DOHH2 (cell line): ENCODE measurements at regions not wholly inside any gene's neighbourhood (a gene's known extent, or its start where the extent isn't known, plus 50 kb on each side); places are given as distances from the start of the nearest gene placed in this dataset.
A peak's percentile ranks its signal among the peaks of the same experiment; 100 is the strongest.

Source experiments
- H3F3A ChIP-seq: fragments of 200-600 bp; sonication (generic), shearing (Covaris generic); 2 replicates; pipeline ENCODE4 v1.6.0; 2016; ENCODE audit warnings: antibody characterized with exemption, mild to moderate bottlenecking; ENCODE audit not compliant: control insufficient read depth, insufficient read depth
- H3K27ac ChIP-seq: fragments of 200-600 bp; sonication (generic); 2 replicates; pipeline ENCODE4 v1.5.1; 2014; ENCODE audit warnings: low read depth, mild to moderate bottlenecking, low read length, moderate library complexity
- H3K27me3 ChIP-seq: fragments of 200-600 bp; sonication (generic); 2 replicates; pipeline ENCODE4 v1.6.1; 2014; ENCODE audit warnings: mild to moderate bottlenecking, low read length, mixed read lengths; ENCODE audit not compliant: control insufficient read depth
- H3K36me3 ChIP-seq: fragments of 200-600 bp; sonication (generic); 2 replicates; pipeline ENCODE4 v1.6.1; 2014; ENCODE audit warnings: mild to moderate bottlenecking, low read length, moderate library complexity, mixed read lengths; ENCODE audit not compliant: control insufficient read depth
- H3K4me1 ChIP-seq: fragments of 200-600 bp; sonication (generic); 2 replicates; pipeline ENCODE4 v1.6.1; 2014; ENCODE audit warnings: mild to moderate bottlenecking, low read length, mixed read lengths; ENCODE audit not compliant: control insufficient read depth
- H3K4me2 ChIP-seq: fragments of 200-600 bp; sonication (generic); 2 replicates; pipeline ENCODE4 v1.6.0; 2014; ENCODE audit warnings: mild to moderate bottlenecking, low read length, moderate library complexity
- H3K4me3 ChIP-seq: fragments of 200-600 bp; sonication (generic); 2 replicates; pipeline ENCODE4 v1.5.1; 2014; ENCODE audit warnings: mild to moderate bottlenecking, low read length, mixed read lengths
- H3K79me2 ChIP-seq: fragments of 200-600 bp; sonication (generic); 2 replicates; pipeline ENCODE4 v1.6.1; 2014; ENCODE audit warnings: mild to moderate bottlenecking, low read length, mixed read lengths; ENCODE audit not compliant: control insufficient read depth
- H3K9me2 ChIP-seq: fragments of 200-600 bp; sonication (generic); replicated peaks from 2 replicates; pipeline ENCODE4 v1.6.1; 2014; ENCODE audit warnings: mild to moderate bottlenecking, low read length, mixed read lengths; ENCODE audit not compliant: control insufficient read depth
- H3K9me3 ChIP-seq: fragments of 200-600 bp; sonication (generic); 2 replicates; pipeline ENCODE4 v1.6.1; 2014; ENCODE audit warnings: antibody characterized with exemption, low read length, mixed read lengths; ENCODE audit not compliant: control insufficient read depth, insufficient read depth
- H4K20me1 ChIP-seq: fragments of 200-600 bp; sonication (generic); 2 replicates; pipeline ENCODE4 v1.6.0; 2014; ENCODE audit warnings: low read depth, mild to moderate bottlenecking, antibody characterized with exemption, low read length, moderate library complexity; ENCODE audit not compliant: control insufficient read depth, insufficient read depth
- EZH2phosphoT487 ChIP-seq: fragments of 200-600 bp; sonication (generic); IDR thresholded peaks from 2 replicates; pipeline ENCODE4 v1.6.1; 2017; ENCODE audit warnings: borderline replicate concordance, mild to moderate bottlenecking, antibody characterized with exemption, low read length, moderate library complexity, mixed read lengths
- TF ChIP-seq, protein P1 (sequence below): fragments of 200-600 bp; sonication (generic); IDR thresholded peaks from one replicate; pipeline ENCODE4 v1.5.1; 2014; ENCODE audit warnings: antibody characterized with exemption, mild to moderate bottlenecking, low read depth, low read length; ENCODE audit not compliant: poor library complexity, severe bottlenecking

GRCh38 chr1:219317762-219318353, 144.2 kb downstream of the LYPLAL1 start:
- Histone ChIP-seq H3K9me3 (0 out of 2 replicates have a peak, but pooled peaks cover 2% of the 10 kb centered on the region), H3K27ac (no peak overlapping the region), H3K79me2 (no peaks in the 10 kb centered on the region), H4K20me1 (no peaks in the 10 kb centered on the region), H3K9me2 (no peaks in the 10 kb centered on the region), H3F3A (no peaks in the 10 kb centered on the region), H3K4me1 (no peaks in the 10 kb centered on the region), H3K4me3 (no peak overlapping the region), H3K27me3 (no peaks in the 10 kb centered on the region), H3K36me3 (no peaks in the 10 kb centered on the region), H3K4me2 (no peak overlapping the region)
- TF ChIP-seq EZH2phosphoT487, result no peak
- TF ChIP-seq, protein P1, sequence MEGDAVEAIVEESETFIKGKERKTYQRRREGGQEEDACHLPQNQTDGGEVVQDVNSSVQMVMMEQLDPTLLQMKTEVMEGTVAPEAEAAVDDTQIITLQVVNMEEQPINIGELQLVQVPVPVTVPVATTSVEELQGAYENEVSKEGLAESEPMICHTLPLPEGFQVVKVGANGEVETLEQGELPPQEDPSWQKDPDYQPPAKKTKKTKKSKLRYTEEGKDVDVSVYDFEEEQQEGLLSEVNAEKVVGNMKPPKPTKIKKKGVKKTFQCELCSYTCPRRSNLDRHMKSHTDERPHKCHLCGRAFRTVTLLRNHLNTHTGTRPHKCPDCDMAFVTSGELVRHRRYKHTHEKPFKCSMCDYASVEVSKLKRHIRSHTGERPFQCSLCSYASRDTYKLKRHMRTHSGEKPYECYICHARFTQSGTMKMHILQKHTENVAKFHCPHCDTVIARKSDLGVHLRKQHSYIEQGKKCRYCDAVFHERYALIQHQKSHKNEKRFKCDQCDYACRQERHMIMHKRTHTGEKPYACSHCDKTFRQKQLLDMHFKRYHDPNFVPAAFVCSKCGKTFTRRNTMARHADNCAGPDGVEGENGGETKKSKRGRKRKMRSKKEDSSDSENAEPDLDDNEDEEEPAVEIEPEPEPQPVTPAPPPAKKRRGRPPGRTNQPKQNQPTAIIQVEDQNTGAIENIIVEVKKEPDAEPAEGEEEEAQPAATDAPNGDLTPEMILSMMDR, result peak; percentile 47

DNA sequence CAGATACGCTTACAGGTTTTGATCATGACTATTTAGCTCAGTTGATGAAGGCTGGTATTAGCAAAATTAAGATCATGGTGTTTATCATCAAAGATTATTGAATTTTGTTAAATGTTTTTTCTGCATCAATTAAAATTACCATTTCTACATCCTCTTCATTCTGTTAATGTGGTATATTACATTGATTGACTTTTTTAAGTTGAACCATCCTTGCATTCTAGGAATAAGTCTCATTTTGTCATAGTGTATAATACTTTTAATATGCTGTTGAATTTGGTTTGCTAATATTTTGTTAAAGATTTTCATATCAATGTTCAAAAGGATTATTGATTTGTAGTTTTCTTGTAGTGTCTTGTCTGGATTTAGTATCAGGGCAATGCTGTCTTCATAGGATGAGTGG, 142.4 kb downstream of the LYPLAL1 start:
- Histone ChIP-seq H3K79me2 (no peaks in the 10 kb centered on the region), H3K9me3 (0 out of 2 replicates have a peak, but pooled peaks cover 2% of the 10 kb centered on the region), H3K36me3 (no peaks in the 10 kb centered on the region), H3K4me2 (no peak overlapping the region), H3K4me1 (no peaks in the 10 kb centered on the region), H3K27me3 (no peaks in the 10 kb centered on the region), H3K9me2 (no peaks in the 10 kb centered on the region), H3K27ac (no peak overlapping the region), H3F3A (no peaks in the 10 kb centered on the region), H3K4me3 (no peak overlapping the region), H4K20me1 (no peaks in the 10 kb centered on the region)
- no peak for TF ChIP-seq EZH2phosphoT487
- TF ChIP-seq, protein P1, result no peak

DNA sequence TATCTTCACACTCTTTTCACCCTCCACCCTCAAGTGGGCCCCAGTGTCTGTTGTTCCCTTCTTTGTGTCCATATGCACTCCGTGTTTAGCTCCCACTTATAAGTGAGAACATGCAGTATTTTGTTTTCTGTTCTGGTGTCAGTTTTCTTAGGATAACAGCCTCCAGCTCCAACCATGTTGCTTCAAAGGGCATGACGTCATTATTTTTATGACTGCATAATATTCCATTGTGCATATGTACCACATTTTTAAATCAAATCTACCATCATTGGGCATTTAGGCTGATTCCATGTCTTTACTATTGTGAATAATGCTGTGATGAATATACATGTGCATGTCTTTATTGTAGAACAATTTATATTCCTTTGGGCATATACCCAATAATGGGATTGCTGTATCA, 140.3 kb downstream of the LYPLAL1 start:
- Histone ChIP-seq H3F3A (no peaks in the 10 kb centered on the region), H3K4me3 (no peak overlapping the region), H3K27me3 (no peaks in the 10 kb centered on the region), H3K27ac (no peak overlapping the region), H3K4me2 (no peak overlapping the region), H3K9me3 (0 out of 2 replicates have a peak, but pooled peaks cover 2% of the 10 kb centered on the region), H3K9me2 (no peaks in the 10 kb centered on the region), H3K79me2 (no peaks in the 10 kb centered on the region), H4K20me1 (no peaks in the 10 kb centered on the region), H3K36me3 (no peaks in the 10 kb centered on the region), H3K4me1 (no peaks in the 10 kb centered on the region)
- TF ChIP-seq EZH2phosphoT487, result no peak
- TF ChIP-seq, protein P1, result no peak
